HL-60 (cell line): ENCODE measurements at regions not wholly inside any gene's neighbourhood (a gene's known extent, or its start where the extent isn't known, plus 50 kb on each side); places are given as distances from the start of the nearest gene placed in this dataset.

Experiments used
- POLR2AphosphoS5 ChIP-seq: IDR thresholded peaks from 2 replicates; pipeline ENCODE4 v1.6.1; 2012; ENCODE audit warnings: low read depth
- TF ChIP-seq, protein P1 (sequence below): IDR thresholded peaks from one replicate; pipeline ENCODE4 v1.5.1; 2011; ENCODE audit warnings: low read length, control low read depth, inconsistent platforms; ENCODE audit not compliant: insufficient read depth
- TF ChIP-seq, protein P2 (sequence below): IDR thresholded peaks from 2 replicates; pipeline ENCODE4 v1.6.1; 2012; ENCODE audit warnings: low read depth; ENCODE audit not compliant: insufficient replicate concordance

DNA sequence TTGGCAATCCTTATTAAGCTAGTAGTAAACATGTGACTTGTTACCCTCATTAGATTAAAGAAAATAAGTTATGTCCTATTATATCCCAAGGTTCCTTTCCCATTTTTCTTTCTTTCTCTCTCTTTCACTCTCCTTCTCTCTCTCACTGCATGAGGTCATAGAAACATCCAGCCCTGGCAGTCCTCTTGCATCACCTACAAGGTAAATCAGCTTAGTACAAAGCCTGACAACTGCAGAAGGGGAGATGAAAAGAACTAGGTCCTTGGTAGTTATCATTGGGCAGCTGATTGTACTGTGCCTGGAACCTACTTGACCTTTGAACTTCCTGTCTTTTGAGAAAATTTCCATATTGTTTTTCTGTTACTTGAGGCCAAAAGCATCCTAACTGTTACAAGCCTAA lies 307.9 kb upstream of the SP8 start:
- TF ChIP-seq, protein P1, sequence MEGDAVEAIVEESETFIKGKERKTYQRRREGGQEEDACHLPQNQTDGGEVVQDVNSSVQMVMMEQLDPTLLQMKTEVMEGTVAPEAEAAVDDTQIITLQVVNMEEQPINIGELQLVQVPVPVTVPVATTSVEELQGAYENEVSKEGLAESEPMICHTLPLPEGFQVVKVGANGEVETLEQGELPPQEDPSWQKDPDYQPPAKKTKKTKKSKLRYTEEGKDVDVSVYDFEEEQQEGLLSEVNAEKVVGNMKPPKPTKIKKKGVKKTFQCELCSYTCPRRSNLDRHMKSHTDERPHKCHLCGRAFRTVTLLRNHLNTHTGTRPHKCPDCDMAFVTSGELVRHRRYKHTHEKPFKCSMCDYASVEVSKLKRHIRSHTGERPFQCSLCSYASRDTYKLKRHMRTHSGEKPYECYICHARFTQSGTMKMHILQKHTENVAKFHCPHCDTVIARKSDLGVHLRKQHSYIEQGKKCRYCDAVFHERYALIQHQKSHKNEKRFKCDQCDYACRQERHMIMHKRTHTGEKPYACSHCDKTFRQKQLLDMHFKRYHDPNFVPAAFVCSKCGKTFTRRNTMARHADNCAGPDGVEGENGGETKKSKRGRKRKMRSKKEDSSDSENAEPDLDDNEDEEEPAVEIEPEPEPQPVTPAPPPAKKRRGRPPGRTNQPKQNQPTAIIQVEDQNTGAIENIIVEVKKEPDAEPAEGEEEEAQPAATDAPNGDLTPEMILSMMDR: no peak
- TF ChIP-seq, protein P2, sequence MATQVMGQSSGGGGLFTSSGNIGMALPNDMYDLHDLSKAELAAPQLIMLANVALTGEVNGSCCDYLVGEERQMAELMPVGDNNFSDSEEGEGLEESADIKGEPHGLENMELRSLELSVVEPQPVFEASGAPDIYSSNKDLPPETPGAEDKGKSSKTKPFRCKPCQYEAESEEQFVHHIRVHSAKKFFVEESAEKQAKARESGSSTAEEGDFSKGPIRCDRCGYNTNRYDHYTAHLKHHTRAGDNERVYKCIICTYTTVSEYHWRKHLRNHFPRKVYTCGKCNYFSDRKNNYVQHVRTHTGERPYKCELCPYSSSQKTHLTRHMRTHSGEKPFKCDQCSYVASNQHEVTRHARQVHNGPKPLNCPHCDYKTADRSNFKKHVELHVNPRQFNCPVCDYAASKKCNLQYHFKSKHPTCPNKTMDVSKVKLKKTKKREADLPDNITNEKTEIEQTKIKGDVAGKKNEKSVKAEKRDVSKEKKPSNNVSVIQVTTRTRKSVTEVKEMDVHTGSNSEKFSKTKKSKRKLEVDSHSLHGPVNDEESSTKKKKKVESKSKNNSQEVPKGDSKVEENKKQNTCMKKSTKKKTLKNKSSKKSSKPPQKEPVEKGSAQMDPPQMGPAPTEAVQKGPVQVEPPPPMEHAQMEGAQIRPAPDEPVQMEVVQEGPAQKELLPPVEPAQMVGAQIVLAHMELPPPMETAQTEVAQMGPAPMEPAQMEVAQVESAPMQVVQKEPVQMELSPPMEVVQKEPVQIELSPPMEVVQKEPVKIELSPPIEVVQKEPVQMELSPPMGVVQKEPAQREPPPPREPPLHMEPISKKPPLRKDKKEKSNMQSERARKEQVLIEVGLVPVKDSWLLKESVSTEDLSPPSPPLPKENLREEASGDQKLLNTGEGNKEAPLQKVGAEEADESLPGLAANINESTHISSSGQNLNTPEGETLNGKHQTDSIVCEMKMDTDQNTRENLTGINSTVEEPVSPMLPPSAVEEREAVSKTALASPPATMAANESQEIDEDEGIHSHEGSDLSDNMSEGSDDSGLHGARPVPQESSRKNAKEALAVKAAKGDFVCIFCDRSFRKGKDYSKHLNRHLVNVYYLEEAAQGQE: no peak
- no peak for TF ChIP-seq POLR2AphosphoS5
